ENCODE measurements at regions not wholly inside any gene's neighbourhood (a gene's known extent, or its start where the extent isn't known, plus 50 kb on each side); places are given as distances from the start of the nearest gene placed in this dataset.

DNA sequence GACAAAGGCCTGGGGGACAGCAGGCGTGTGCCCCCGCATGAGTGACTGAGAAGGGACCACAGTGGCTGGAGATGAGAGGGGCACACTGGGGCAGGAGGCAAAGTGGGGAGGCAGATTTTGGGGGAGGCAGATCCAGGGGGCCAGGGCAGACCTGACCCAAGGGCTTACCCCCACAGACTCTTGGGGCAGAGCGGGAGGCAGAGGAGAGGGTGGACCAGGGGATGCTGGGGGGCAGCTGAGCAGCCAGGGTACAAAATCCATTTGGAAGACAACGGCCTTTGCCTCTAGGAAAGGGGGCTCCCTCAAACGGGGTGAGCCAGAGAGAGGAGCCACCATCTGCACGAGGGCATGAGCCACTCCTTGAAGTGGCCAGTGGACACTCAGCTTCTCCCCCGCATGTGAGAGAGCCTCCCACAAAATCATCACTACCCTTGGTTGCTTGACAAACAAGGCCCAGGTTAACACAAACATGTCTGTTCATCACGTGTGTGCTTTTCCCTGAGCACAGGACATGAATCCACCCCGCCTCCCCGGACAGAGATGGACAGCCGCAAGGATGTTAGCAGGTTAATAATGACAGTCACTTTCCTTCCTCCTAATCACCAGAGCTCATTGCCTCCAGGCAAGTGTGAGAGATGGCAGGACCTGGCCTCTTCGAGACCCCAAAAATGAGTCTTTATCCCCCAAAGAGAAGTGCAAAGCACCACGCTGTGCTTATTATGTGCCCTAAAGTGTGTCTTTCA lies 72.0 kb upstream of the RAB6C start:
- TF ChIP-seq POLR2A (IDR thresholded peaks at IDR 0.05) = no peak
- TF ChIP-seq, protein P1, sequence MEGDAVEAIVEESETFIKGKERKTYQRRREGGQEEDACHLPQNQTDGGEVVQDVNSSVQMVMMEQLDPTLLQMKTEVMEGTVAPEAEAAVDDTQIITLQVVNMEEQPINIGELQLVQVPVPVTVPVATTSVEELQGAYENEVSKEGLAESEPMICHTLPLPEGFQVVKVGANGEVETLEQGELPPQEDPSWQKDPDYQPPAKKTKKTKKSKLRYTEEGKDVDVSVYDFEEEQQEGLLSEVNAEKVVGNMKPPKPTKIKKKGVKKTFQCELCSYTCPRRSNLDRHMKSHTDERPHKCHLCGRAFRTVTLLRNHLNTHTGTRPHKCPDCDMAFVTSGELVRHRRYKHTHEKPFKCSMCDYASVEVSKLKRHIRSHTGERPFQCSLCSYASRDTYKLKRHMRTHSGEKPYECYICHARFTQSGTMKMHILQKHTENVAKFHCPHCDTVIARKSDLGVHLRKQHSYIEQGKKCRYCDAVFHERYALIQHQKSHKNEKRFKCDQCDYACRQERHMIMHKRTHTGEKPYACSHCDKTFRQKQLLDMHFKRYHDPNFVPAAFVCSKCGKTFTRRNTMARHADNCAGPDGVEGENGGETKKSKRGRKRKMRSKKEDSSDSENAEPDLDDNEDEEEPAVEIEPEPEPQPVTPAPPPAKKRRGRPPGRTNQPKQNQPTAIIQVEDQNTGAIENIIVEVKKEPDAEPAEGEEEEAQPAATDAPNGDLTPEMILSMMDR (IDR thresholded peaks at IDR 0.05) = no peak
